ENCODE measurements at regions not wholly inside any gene's neighbourhood (a gene's known extent, or its start where the extent isn't known, plus 50 kb on each side); places are given as distances from the start of the nearest gene placed in this dataset.
A peak's percentile ranks its signal among the peaks of the same experiment; 100 is the strongest.

DNA sequence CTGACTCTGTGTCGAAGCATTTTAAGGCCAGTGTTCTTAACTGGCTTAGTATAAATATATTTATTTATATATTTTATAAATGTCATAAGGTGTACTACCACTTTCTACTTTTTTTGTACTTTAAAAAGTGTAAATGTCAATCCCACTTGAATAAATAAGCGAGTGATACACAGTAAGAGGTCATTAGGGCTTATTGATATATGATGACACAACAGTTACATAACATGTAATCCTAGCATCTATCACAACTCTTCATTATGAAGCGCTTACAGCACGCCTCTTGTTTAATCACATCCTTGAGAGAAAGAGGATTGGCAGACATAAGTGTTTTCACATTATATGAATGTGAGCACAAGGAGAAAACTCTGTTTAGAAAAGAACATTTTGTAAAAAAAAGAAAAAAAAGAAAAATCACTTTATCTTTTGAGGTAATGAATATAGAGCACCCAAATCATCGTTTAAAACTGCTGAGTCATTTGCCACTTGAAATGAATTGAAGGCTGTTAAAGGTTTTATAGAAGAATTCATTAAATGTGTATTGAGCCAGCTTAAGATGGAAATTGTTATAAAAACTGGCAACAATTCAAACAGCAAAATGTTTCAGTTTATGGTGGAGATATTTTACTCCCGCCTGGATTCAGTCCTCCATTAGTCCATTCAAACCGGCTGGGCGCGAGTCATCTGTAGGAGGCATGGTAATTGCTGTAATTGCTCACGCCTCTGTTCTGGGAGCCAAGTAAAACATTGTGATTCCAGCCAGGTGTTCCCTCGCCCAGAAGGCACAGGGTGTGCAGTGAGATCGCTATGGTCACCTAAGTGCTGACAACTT, 627.3 kb upstream of the KIRREL3 start:
- peak; percentile 33 for DNase-seq

DNA sequence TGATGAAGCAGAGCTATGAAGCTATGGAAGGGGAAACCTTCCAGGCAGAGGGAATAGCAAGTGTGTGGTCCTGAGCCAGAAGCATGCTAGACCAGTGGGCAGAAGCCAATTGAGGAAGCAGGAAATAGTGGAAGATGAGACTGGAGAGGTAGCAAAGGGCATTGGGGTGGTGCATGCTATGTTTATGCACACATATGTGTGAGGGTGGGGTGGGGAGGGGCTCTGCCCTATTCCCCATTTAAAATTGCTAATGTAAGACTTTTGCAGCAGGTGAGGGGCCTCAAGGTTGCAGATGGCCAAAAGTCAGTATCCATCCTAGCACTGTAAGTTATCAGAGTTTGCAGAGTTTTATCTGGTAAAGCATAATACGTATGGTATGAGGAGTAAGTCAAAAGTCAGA, 626.6 kb upstream of the KIRREL3 start:
- no peak for DNase-seq

DNA sequence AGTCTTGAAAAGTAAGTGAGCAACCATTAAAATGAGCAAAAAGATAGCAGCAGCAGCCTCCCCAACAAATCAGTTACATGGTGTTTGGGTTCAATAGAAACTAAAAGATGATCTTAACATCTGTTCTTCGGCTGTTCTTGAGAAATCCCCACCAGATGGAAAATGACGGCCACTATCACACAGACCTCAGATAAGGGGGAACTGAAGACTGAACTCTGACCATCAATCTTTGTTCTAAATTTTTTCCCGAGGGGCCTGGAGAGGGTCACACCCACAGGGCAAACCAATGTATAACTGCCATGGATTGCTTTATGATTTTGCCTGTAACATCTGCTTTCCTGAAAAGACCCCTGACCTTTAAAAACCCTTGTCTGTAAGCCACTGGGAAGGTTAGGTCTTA, 624.8 kb upstream of the KIRREL3 start:
- DNase-seq: no peak

GRCh38 chr11:127624306-127624856, 623.8 kb upstream of the KIRREL3 start:
- DNase-seq: no peak

DNA sequence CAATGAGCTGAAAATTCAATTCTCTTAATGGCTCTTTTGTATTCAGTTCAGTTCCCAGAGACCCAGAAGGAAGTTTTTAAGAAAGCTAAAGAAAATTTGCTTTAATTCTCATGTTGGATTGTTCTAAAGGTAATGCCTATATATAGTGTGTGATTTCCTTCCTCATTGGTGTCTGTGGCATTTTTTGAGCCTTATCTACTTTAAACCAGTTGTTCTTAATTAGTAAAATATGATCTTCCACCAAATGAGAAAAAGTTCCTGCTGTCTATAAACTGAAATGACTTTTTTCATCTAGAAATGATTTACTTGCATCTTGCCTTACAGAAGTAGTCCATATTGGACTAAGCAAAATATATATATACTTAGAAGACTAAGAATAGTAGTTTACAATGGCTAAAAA, 622.1 kb upstream of the KIRREL3 start:
- no peak for DNase-seq

DNA sequence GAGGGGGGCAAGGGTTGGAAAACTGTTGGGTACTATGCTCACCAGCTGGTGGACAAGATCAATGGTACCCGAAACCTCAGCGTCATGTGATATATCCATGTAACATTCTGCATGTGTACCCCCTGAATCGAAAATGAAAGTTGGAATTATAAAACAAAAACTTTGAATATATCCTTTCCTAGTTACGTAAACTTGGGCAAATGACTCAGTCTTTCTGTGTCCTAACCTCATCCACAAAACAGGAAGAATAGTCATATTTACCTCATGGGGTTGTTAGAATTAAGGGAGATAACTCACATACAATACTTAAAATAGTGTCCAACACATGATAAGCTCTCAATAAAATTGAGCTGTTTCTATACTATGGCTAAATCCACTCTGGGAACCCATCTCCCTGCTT, 620.1 kb upstream of the KIRREL3 start:
- no peak for DNase-seq

DNA sequence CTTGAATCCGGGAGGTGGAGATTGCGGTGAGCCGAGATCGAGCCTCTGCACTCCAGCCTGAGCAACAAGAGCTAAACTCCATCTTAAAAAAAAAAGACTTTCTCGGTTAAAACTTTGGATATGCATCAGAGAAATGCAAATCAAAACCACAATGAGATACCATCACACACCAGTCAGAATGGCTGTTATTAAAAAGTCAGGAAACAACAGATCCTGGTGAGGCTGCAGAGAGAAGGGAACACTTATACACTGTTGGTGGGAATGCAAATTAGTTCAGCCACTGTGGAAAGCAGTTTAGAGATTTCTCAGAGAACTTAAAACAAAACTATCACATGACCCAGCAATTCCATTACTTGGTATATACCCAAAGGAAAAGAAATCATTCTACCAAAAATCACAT, 619.4 kb upstream of the KIRREL3 start:
- no peak for DNase-seq

DNA sequence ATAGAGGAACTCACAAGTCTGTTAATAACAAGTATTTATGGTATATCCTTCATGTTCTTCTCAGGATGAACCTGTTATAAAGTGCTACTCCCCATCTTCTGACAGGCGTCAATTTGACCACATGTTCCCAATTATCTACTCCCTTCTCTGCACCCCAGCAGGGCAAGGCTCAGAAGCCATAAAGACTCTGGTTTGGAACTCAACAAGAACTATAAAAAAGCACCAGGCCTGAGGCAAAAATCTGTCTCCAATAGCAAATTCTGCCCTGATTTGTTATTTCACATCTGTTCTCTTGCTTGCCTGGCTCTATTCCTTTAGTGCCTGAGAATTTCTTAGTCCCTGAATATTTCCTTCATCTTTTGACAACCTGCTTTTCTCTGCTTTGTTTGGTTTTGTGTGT, 618.2 kb upstream of the KIRREL3 start:
- no peak for DNase-seq

- no peak for DNase-seq
Observed at GRCh38 chr11:127616158-127616557, 615.6 kb upstream of the KIRREL3 start.

DNA sequence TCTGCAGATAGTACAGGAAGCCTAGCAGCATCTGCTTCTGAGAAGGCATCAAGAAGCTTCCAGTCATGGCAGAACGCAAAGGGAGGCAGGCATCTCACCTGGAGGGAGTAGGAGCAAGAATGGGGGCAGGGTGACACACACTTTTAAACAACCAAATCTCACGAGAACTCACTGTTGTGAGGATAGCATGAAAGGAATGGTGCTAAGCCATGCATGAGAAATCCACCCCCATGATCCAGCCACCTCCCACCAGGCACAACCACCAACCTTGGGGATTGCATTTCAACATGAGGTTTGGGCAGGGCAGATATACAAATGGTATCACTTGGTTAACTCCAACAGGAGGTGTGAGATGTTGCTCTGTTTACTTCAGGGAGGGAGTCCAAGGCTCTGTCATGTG, 612.0 kb upstream of the KIRREL3 start:
- DNase-seq: no peak

DNA sequence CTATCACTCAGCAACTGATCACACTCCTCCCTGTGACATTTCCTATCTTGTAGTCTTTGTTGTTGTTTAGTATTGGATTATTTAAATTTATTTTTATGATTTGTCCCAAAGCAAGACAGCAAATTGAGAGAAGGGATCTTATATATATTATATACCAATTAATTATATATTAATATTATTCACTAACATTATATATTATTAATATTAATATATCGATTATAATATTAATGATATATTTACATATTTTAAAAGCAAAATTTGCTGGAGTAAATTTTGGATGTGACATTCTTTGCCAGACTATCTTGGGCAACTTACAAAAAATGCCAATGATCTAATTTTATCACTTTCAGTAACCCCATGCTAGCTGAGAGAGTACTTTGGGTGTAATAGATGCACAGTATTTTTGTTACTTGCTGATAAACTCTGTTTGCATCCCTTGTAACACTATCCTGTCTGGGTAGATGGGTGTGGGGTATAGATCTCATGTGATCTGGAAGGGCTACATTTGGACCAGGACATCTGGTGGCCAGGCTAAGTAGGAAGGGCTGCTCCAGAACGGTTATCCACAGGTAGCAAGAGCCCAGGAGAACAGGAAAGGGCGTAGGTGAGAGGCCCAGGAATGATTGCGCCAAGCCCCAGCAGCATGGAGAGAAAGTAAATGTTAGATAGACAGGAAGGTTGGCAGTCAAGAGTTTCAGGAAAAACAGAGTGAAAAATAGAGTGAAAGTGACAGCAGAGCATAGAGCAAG, 608.6 kb upstream of the KIRREL3 start:
- no peak for DNase-seq

DNA sequence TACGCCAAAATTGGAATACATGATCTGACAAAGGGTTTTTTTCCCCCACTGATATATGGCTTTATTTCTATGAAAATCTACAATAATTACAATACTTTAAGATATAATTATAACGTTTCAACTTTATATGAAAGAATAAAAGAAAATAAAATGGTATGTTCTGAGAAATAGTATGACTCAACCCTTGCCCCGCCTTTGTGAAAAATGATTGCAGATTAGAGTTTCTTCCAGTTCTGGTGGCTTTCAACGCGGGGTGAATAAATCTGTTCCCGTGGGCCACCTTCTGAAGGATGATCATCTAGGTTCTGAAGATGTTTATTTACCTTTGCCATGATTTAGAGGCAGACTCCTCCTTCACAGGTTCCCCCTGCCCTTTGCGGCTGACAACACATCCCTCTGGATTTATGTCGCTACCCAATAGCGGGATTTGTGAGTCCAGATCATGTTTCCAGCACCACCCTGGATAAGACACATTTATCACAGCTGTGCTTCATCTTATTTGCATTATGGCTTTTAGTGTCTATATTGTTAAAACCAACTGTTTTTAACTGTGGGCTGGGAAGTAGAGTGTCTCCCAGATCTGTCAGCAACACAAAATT, 607.0 kb upstream of the KIRREL3 start:
- no peak for DNase-seq

- DNase-seq: no peak
Observed at GRCh38 chr11:127601578-127601977, 601.0 kb upstream of the KIRREL3 start.

GRCh38 chr11:127600674-127601073, 600.1 kb upstream of the KIRREL3 start:
- no peak for DNase-seq

DNA sequence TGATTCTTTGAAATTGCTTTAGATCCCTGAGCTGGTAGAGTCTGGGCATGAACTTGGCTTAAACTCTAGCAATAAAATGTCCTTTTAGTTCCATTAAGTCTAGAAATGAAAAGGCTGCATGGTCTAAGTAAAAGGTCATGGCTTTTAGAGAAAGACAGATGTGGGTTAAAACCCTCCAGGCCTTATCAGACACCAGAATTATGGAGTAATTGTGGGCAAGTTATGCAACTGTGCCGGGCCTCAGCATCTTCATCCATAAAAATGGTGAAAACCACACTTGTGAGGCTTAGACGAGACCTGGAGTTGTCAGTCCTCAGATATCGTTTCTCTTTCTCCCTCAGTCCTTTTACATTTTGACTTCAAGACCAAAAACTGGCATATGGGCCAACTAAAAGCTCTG, 597.9 kb upstream of the KIRREL3 start:
- no peak for DNase-seq

GRCh38 chr11:127596433-127596832, 595.9 kb upstream of the KIRREL3 start:
- DNase-seq: no peak

DNA sequence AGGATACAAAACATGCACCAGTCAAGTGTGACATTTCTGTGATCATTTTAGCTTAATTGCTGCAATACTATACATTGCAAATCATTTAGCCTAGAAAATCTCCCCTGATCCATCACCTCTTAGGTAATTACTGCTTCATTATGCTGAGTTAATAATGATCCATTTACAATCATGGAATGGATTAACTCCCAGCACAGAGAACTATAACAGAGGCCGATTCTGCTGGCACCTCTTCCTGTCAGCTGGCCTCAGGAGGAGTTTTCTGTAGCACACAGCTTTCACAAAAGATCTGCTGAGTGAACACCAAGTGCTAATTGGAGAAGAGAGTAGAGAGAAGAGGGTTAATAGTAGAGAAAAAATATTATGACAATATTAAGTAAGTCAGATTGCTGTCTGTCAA, 591.8 kb upstream of the KIRREL3 start:
- no peak for DNase-seq

DNA sequence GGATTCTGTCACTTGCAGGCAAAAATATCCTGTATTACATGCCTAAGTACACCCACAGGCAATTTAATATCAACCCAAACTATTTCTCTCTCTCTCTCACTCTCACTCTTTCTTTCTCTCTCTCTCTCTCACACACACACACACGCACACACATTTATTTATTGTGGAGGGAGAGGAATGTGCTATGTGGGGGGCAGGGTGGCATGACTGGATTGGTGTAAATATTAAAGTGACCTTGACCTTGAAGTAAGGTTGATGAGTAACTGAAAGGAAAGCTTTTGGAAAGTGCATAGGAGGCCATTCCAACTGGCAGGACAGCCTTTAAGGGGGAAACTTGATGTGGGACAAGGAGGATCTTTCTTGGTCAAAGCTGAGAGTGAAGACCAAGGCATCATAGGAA, 589.7 kb upstream of the KIRREL3 start:
- no peak for DNase-seq

DNA sequence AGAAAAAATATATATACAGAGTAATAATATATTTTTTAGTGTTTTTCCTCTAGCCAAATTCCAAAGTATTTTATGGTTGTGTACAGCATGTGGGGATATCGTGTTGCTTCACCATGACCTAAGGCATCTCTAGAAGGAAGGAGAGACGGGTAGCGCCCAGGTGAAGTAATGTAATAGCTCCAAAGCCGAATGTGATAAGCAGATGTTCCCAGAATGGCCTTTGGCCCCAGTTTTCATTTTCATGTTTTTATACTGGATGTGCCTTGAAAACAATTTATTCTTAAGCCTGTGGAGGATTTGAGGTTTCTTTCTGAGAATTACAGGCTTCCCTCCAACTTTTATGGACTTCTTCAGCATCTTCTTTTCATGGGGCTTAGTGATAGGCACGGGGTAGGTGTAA, 587.9 kb upstream of the KIRREL3 start:
- DNase-seq: no peak

GRCh38 chr11:127587511-127587910, 586.9 kb upstream of the KIRREL3 start:
- no peak for DNase-seq

DNA sequence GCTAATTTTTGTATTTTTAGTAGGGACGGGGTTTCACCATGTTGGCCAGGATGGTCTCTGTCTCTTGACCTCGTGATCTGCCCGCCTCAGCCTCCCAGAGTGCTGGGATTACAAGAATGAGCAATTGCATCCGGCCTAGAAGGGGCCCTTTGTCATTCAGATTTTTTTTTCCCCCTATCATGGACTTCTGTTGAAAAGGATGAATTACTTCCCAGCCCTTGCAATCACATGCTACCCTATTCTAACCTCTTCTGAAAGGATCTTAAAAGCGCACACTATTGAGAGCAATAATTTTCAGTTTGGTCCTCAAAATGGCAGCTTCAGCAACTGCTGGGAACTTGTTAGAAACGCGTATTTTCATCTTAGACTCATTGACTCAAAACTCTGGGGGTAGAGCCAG, 575.6 kb upstream of the KIRREL3 start:
- no peak for DNase-seq

DNA sequence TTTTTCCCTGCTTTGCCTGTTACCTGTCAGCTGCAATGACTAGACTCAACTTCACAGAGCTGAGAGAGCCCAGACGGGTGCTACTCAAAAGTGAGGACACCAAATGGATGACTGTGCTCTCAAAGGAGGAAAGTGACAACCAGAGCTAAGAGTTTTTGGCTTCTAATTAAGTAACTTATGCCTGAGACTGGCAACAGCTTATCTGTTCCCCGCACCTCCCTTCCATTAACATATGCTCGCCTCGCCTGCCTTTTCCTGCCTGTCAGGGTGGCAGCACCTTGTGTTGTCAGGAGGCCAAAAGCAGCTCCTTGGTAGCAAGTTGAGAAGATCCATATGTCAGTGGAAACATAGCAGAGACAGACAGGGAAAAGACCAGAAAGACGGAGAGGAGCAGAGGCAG, 573.9 kb upstream of the KIRREL3 start:
- no peak for DNase-seq

DNA sequence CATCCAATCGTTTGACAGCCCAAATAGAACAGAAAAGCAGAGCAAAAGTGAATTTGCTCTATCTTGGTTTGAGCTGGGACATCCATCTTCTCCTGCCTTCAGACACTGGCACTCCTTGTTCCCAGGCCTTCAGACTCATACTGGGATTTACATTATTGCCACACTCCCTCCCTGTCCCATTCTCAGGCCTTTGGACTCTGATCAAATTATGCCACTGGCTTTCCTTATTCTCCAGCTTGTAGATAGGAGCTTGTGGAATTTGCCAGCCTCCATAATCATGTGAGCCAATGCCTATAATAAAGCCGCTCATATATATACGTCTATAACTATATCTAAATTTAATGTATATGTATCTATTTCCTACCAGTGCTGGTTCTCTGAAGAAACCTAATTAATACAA, 568.3 kb upstream of the KIRREL3 start:
- DNase-seq: no peak
